Globus pallidus (tissue), 1 donor: ENCODE measurements at regions not wholly inside any gene's neighbourhood (a gene's known extent, or its start where the extent isn't known, plus 50 kb on each side); places are given as distances from the start of the nearest gene placed in this dataset.

Source experiments
- DNase-seq: peaks from one replicate; pipeline ENCODE4 v3.0.0-alpha.2; 2015; ENCODE audit warnings: low spot score

- peak; percentile 7 for DNase-seq
Measured at GRCh38 chr9:1429297-1429696, 379.1 kb downstream of the DMRT2 start.

GRCh38 chr9:1431461-1431860, 381.3 kb downstream of the DMRT2 start:
- DNase-seq = no peak

GRCh38 chr9:1434052-1434767, 384.1 kb downstream of the DMRT2 start:
- DNase-seq = no peak

- no peak for DNase-seq
Measured at GRCh38 chr9:1434811-1435210, 384.7 kb downstream of the DMRT2 start.

- DNase-seq = no peak
Measured at GRCh38 chr9:1440256-1440655, 390.1 kb downstream of the DMRT2 start.

- DNase-seq = no peak
Measured at GRCh38 chr9:1442105-1442504, 391.9 kb downstream of the DMRT2 start.

- DNase-seq = no peak
Measured at GRCh38 chr9:1443450-1443849, 393.3 kb downstream of the DMRT2 start.

- DNase-seq = no peak
Measured at GRCh38 chr9:1446671-1447070, 396.5 kb downstream of the DMRT2 start.

GRCh38 chr9:1453636-1454035, 403.5 kb downstream of the DMRT2 start:
- no peak for DNase-seq

- DNase-seq = peak; percentile 63
Measured at GRCh38 chr9:1454211-1454610, 404.1 kb downstream of the DMRT2 start.

- no peak for DNase-seq
Measured at GRCh38 chr9:1454616-1455347, 404.6 kb downstream of the DMRT2 start.

GRCh38 chr9:1455766-1456165, 405.6 kb downstream of the DMRT2 start:
- no peak for DNase-seq

GRCh38 chr9:1456301-1457024, 406.3 kb downstream of the DMRT2 start:
- no peak for DNase-seq

- no peak for DNase-seq
Measured at GRCh38 chr9:1457460-1457859, 407.3 kb downstream of the DMRT2 start.

- DNase-seq = no peak
Measured at GRCh38 chr9:1458503-1458902, 408.3 kb downstream of the DMRT2 start.

- no peak for DNase-seq
Measured at GRCh38 chr9:1460143-1460769, 410.1 kb downstream of the DMRT2 start.

GRCh38 chr9:1461812-1462211, 411.7 kb downstream of the DMRT2 start:
- no peak for DNase-seq

GRCh38 chr9:1462626-1463308, 412.6 kb downstream of the DMRT2 start:
- DNase-seq = no peak

GRCh38 chr9:1469996-1470395, 419.8 kb downstream of the DMRT2 start:
- DNase-seq = no peak

- DNase-seq = no peak
Measured at GRCh38 chr9:1473956-1474634, 423.9 kb downstream of the DMRT2 start.

- DNase-seq = no peak
Measured at GRCh38 chr9:1474671-1475070, 424.5 kb downstream of the DMRT2 start.
